Middle frontal gyrus (tissue), 1 donor: ENCODE measurements at regions not wholly inside any gene's neighbourhood (a gene's known extent, or its start where the extent isn't known, plus 50 kb on each side); places are given as distances from the start of the nearest gene placed in this dataset.
"Not testable (repeated sequence)": the region's sequence is repeated elsewhere in the genome, so short reads cannot be mapped to it uniquely, and the experiment has no call there.

Source experiments
- DNase-seq: peaks from one replicate; pipeline ENCODE4 v3.0.0-alpha.2; 2015; ENCODE audit warnings: low spot score; ENCODE audit errors: extremely low spot score

DNA sequence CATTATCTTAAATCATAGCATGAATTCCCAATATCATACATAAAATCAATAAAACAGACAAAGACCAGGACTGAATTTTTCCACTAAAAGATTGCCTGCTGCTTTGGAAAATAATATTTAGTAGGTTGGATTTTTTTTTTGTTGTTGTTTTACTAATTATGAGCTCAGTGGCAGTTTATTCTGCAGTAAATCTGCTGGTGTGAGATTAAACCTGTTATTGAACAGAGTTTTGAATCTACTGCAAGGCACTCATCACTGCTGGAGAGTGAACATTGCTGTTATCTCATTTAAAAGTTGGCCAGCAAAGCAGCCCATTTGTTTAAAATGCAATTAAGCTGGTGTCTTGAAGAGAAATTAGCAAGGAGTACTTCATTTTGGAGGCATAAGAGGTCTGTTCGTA lies 986.1 kb downstream of the ADGRL2 start:
- DNase-seq = no peak

DNA sequence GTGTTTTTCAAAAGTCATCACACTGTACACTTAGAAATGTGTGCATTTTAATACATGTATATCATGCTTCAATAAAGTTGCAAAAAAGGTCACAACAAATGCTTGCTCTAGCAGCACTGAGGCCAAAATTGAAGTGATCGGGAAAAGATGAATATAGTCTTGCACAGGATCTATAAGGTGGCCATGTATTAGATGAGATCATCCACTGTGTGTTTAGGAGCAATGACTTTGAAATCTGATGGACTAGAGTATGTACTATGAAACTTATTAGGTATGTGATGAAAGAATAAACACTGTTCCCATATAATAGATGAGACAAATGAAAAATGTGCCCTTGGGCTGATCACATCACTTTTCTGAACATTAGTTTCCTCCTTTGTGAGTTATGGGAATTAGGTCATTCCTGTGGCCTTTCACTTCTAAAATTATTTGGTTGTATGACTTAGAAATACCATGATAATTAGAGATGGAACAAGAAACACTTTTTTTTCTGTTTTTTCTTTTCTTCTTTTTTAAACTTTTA lies 984.6 kb downstream of the ADGRL2 start:
- DNase-seq = no peak

DNA sequence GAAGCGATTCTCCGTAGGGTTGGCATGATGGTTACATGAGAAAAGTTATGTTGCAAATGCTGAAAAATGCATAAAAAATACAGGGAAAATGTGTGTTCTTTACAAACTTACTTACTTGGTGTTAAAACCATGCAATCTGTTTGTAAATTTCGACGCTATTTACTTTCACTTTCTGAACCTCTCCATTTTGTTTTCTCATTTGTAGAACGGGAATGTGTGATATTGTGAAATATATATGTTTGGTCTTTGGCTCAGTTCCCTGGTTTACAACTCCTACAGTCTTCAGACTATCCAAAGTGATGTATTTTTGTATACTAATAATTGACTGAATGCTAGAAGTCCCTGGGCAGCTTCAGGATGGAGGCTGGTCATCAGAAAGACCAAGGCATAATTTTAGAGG lies 982.3 kb downstream of the ADGRL2 start:
- no peak for DNase-seq

DNA sequence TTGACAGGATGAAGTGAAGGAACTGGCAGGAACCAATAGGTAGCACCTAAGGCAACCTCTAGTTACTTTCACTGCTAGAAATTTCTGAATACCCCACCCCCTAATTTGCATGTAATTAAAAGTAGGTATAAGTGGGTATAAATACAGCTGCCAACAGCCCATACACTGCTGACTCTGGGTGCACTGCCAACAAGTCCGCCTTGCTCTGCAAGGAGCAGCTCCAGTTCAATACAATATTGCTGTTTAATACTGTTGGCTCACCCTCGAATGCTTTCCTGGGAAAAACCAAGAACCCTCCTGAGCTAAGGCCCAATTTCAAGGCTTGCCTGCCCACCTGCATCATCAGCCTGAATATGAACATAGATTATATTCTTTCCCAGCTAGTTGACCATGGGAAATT lies 981.9 kb downstream of the ADGRL2 start:
- DNase-seq = no peak

DNA sequence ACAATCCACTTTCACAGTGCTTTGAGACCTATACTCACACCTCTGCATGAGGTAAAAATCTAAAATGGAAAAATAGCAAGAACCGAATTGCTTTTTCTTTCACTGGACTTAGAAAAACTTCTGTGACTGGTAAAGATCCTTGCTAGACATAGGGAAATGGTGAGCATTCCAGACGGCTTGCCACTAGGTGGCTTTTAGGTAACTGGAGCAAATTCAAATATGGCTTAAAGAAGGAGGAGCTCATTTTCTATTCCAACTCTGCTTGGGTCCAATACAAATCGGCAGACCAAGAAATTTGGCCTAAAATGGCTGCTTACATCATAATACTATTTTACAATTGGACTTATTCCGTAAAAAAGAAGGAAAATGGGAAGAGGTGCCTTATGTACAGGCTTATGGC lies 977.9 kb downstream of the ADGRL2 start:
- no peak for DNase-seq

DNA sequence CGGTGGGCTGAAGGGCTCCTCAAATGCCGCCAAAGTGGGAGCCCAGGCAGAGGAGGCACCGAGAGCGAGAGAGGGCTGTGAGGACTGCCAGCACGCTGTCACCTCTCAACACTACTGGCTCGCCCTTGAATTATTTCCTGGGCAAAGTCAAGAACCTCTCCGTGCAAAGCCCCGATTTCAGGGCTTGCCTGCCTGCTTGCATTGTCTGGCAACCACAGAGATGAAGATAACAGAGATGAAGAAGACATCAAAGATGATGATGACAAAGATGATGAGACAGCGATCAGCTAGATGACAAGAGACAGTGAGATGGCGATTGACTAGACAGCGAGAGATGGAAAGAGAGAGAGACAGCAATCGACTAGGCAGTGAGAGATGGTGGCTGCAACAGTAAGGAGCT lies 976.5 kb downstream of the ADGRL2 start:
- no peak for DNase-seq

DNA sequence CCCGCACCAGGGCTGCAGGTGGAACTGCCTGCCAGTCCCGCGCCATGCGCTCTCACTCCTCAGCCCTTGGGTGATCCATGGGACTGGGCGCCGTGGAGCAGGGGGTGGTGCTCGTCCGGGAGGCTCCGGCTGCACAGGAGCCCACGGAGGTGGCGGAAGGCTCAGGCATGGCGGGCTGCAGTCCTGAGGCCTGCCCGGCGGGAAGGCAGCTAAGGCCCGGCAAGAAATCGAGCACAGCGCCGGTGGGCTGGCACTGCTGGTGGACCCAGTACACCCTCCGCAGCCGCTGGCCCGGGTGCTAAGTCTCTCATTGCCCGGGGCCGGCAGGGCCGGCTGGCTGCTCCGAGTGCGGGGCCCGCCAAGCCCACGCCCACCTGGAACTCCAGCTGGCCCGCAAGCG lies 976.0 kb downstream of the ADGRL2 start:
- DNase-seq = not testable (repeated sequence)

DNA sequence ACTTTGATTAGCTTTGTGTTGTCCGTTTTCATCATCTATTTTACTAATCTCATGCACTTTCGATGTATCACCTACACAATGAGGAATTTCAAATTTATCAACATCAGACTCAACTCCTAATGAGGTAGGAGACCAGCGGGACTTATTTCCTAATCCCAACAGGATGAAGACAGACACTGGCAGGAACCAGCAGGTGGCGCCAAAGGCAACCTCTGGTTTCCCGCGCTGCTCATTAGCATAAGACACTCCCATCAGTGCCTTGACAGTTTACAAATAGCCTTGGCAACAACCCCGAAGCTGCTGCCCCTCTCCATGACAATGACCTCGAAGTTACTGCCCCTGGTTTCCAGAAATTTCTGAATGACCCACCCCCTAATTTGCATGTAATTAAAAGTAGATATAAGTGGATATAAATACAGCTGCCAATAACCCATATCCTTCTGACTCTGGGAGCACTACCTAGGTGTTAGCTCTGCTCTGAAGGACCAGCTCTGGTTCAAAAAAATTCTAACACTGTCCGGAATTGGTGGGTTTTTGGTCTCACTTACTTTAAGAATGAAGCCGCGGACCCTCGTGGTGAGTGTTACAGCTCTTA lies 974.8 kb downstream of the ADGRL2 start:
- no peak for DNase-seq

DNA sequence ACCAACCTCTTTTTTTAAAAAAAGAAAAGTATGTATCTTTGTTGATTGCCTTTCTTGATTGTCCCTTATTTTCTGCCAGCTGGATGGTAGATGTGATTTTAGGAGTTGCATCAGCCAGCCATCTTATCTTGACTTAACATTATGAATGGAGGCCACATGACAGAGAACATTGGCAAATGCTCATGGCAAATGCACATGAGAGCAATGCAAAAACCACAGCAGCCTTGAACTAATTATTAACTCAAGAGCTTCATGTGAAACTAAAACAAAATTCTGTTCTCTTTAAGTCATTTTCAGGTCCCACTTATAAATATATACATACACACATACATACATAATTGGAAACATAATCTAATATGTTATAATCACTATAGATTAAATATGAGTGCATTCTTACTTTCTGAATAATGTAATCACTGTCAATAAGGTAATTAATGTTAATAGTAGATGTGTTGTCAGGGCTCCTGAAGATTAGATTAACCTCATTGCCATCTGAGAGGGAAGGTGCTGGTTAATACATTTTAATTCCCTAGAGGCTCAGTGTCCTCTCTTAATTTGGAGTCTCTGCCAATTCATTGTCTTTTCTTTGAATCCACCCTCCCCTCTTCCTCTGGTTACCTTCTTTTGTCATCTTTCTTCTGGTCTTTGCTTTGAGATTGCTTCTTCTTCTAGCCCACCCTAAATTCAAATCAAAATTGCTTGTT lies 962.2 kb downstream of the ADGRL2 start:
- no peak for DNase-seq

DNA sequence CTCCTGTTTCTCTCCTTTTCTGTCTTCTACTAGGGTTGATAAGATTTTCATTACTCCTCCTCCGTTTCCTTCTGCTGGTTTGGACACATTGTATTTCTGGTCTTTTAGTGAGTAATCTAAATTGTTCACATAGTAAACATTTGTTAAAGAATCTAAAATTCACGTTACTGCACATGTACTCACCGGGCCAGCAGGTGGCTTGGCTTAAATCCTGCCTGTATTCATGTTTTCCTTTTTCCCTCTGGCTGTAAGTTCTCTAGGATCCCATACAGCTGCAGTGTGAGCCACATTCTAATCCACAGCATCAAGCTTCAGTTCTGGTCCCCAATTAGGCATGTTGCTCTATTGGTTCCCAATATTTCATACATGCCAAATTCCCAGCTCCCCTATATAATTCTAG lies 958.3 kb downstream of the ADGRL2 start:
- DNase-seq = no peak

DNA sequence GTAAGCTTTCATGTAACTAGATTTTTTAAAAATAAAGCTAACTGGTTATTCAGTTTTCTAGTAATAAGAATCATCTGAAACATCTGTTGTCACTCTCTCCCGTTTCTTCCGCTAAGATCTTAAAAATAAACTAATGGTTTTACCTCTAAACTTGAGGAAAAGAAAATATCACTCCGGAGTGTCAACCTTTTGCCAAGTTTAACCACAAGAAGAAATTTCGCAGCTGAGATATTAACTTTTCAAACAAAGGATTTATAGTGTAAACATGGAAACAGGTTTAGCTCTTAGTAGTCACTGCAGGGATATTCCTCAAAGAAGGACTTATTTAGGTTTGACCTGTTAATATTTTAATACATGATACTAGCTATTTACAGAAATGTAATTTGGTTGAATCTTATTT lies 954.9 kb downstream of the ADGRL2 start:
- DNase-seq = no peak

DNA sequence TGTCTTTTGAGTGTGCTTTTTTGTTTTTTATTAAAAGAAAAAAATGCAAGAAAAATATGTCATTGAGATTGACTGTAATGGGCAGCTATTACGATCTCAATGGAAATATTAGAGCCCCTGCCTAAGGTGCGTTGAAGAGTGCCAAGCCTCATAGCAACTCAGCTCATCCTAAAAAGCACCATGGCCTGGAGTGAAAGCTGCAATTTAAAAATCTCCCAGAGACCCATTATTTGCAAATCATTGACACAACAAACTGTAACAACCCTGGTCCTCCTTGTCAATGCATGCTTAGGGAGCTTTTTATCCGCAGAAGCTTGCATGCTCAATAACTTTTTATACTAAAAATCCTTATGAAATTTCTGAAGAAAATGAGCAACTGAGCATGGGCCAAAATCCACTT lies 954.5 kb downstream of the ADGRL2 start:
- no peak for DNase-seq

DNA sequence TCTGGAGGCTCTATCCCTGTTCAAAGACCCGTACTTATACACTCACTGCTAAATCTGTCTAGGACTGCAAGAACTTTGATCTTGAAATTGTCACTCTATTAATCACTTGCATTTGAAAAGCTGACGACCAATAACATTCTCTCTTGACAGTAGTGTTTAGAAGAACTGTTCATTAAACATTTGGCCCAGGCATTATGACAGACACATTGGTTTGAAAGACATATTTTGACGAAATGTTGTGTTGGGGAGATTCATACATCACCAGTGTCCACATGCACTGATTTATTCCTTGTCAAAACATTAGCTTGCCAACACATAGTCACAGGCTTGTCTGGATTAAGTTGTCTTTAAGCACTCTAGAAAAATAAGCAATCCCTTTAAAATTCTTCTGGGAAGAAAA lies 951.3 kb downstream of the ADGRL2 start:
- no peak for DNase-seq

DNA sequence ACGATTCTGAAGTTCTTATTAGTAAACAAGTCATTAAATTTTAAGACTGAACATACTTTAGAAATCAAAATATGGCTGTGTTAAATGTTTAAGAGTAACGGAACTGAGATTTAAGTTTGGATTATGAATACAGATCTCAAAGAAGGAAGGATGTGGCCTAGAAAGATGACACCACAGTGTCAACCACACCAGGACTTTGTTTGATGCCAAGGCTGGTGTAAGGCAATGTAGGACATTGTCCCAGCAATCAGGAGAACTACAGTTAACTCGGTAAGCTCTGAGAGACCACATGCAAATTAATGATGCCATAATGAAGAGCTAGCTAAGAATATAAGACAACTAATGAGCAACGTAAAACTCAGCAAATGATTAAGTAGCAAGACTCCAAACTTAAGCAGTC lies 932.9 kb downstream of the ADGRL2 start:
- no peak for DNase-seq

DNA sequence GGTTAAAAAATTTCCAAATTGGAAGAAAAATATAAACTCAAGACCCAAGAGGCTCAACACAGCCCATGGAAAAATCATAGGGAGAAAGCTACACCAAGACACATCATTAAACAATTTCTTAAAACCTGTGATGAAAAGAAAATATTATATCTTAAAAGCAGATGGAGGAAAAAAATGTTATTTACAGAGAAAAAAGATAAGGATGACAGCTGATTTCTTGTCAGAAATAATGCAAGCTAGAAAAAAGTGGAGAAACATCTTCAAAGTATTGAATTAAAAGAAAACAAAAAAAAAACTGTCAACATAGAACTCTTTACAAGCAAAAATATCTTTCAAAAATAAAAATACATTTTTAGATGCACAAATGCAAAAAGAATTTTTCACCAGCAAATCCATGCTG lies 930.5 kb downstream of the ADGRL2 start:
- no peak for DNase-seq

DNA sequence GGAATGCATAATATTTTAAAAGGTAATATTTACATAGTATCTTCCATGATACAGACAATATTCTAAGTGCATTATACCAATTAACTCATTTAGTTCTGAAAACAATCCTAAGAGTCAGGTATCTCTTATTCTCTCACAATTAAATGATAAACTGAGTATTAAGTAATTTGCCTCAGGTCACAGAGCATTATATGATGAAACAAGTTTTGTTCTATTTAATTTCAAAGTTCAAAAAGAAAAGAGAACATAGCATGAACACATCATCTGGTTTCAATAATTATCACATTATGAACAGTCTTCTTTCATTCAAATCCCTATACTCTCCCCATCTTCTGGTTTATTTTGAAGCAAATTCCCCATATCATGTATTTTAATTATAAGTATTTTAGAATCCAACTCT lies 927.5 kb downstream of the ADGRL2 start:
- no peak for DNase-seq

DNA sequence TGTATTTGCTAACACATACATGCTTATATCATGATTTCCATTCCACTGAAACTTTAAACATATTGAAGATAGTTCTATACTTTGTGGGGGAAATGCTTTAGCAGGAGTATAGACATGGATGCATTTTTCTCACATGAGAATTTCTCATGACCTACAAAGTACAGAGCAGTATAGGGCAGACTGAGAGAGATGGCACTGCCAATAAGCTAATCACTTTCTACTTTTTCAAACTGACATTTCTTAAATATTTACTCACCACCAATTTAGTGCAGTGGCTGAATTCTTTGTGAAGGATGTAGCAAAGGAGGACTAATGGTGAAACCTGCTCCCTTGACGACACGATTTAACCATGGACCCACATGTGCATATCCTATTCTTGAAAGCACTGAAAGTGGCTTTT lies 923.5 kb downstream of the ADGRL2 start:
- DNase-seq = no peak

DNA sequence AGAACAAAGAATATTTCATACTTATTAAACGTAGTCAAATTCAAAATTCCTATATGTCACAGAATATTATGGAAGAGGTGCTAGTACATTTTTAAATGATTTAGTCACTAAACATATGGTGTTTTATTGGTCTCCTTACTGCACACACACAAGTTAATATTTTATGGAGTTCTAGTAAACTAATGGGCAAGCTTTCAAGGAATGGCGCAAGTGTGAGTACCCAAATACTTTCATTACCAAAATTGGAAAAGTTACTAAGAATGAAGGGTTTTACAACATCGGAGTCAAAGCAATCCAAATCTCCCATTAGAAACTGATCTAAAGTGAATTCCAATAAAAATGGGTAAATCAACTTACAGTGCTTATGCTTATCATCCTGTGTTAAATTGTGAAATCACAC lies 921.9 kb downstream of the ADGRL2 start:
- no peak for DNase-seq

DNA sequence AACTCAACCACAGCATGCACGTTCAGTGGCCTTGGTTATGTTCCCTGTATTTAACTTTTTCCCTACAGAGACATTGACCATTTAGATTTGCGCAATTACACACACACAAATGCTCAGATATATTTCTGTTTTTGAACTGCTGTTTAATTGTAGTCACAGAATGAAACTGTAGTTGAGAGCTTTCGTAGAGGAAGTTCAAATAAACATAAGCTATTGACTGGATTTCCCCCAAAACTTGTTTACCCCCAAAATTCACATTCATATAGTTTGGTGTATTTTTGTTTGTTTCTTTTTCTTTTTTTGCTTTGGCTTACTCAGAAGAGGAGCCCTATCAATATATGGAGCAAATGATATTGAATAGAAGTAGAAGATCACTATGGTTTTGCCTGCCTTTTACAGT lies 921.0 kb downstream of the ADGRL2 start:
- DNase-seq = no peak

DNA sequence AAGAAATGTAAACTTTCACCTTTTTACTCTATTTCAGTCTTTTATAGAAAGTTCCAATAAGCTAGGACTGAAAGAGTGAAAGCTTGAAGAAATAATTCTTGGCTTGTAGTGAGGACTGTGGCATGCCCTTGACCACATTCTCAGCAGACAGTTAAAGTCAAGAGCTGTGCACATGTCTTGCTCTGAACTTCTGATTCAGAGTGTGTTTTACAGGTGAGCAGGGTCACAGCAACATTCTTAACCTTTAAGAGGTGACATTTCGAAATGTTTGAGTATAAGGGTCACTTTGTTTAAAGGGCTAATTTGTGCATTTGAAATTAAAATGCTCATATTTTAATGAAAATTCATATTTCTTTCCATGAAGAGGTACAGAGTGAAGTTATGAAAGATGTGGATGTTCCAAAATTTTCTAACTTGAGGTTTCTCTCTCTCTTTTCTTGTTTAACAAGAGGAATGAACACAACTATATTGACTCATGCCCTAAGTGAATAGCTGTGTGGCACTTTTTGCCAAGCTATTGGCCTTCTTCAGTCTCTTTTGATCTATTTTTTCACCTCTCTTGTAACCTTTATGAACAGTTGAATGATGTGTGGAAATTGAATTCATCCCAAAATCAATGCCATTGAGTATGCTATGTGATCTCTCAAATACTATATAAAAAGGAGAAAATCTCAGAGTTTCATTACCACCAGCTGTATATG lies 918.1 kb downstream of the ADGRL2 start:
- DNase-seq = no peak

DNA sequence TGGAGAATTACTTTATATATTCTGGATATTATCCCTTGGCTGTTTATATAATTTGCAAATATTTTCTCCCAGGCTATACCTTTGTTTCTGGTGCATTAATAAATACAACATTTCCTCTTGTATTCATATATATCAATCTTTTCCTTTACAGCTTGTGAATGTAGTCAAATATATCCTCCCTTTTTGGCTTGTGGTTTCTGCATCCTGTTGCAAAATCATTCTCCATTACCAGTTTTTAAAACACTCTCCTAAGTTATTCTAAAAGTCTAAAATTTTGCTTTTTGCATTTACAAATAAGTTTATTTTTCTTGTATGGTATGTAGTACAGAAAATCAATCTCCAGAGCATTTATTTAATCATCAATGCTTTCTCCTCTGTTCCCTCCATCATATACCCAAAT lies 909.4 kb downstream of the ADGRL2 start:
- DNase-seq = no peak

DNA sequence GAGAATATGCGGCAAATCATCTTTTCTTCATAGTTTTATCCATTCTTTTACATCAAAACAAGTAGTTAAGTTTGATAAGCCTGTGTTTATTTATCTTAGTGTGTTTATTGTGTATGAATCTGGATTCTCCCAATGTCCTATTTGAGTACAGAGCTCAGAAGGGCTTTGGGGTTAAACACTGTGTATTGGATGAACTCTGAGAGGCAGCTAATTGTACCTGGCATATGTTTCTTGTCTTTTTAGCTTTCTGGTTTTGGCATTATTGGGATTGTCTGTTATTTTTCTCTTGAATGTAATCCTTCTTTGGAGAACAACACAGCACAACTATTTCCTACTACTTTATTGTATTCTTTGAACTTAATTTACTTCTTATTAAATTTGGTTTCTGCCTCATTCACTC lies 906.9 kb downstream of the ADGRL2 start:
- no peak for DNase-seq

DNA sequence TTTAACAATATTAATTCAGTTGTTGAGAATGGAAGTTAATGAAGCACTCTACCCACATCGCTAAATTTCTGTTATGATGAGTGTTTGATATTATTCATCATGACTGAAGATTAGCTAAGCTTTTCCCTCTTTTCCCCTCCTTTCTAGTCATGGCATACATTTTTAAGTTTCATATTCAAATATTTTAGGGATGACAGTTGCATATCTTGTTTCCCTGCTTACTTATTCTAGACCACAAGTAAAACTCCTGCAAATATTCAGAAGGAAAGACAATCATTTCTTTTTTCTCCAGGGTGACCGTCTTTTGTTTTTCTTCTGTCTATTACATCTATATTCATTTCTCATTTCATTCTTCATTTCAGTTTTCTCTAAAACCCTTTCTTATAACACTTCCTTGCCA lies 906.0 kb downstream of the ADGRL2 start:
- DNase-seq = no peak
